Neural cell (in vitro differentiated cells): ENCODE measurements at regions not wholly inside any gene's neighbourhood (a gene's known extent, or its start where the extent isn't known, plus 50 kb on each side); places are given as distances from the start of the nearest gene placed in this dataset.

Experiments
- CTCF ChIP-seq: fragments of 450-650 bp; IDR thresholded peaks from 2 replicates; pipeline ENCODE4 v1.5.1; 2014; ENCODE audit warnings: antibody characterized with exemption, mild to moderate bottlenecking, moderate library complexity; ENCODE audit not compliant: poor library complexity, severe bottlenecking
- EZH2 ChIP-seq: fragments of 200-600, 300-800 bp; shearing (Covaris generic), sonication (generic); IDR thresholded peaks from 2 replicates; pipeline ENCODE4 v1.6.1; 2014; ENCODE audit warnings: antibody characterized with exemption, low read length, borderline replicate concordance, mild to moderate bottlenecking; ENCODE audit not compliant: insufficient read depth, poor library complexity, severe bottlenecking
- RAD21 ChIP-seq: fragments of 450-650 bp; conservative IDR thresholded peaks from 2 replicates; pipeline ENCODE4 v1.6.1; 2014; ENCODE audit warnings: antibody characterized with exemption, mild to moderate bottlenecking, moderate library complexity
- REST ChIP-seq: IDR thresholded peaks from 2 replicates; pipeline ENCODE4 v1.6.1; 2012; ENCODE audit warnings: borderline replicate concordance

DNA sequence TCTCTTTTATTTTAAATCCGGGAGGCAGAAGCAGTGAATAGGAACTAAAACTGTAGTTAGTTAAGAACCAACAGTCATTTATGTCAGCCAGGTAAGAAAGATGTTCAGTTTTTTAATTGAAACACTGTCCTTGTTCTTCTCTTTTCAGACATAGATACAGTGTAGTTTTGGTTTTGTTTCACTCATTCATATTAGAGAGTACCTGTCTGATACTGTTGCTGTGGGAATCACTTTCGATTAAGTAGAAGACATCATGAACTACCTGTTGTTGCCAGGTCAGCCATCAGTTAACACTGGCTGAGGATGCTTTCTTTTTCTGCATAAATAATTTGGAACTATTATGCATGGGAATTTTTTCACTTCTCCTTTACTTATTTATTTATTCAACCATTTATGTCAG is 700.4 kb downstream of the OTOL1 start:
- TF ChIP-seq CTCF (no peak), EZH2 (no peak), REST (no peak), RAD21 (no peak)
